Esophagus (tissue), 2 donors: ENCODE measurements at regions not wholly inside any gene's neighbourhood (a gene's known extent, or its start where the extent isn't known, plus 50 kb on each side); places are given as distances from the start of the nearest gene placed in this dataset.

Experiments
- H3K27ac ChIP-seq, 2 donors: one replicate each; pipeline ENCODE4 v1.5.1; 2013; ENCODE audit warnings: low read depth in 2 of 2, mild to moderate bottlenecking in 2 of 2, inconsistent platforms in 1 of 2, low read length in 1 of 2, moderate library complexity in 1 of 2
- H3K27me3 ChIP-seq, 2 donors: one replicate each; pipeline ENCODE4 v1.6.1; 2013; ENCODE audit warnings: low read length in 2 of 2, control low read depth in 1 of 2, mild to moderate bottlenecking in 1 of 2; ENCODE audit not compliant: insufficient read depth in 2 of 2, control insufficient read depth in 1 of 2
- H3K36me3 ChIP-seq, 2 donors: one replicate each; pipeline ENCODE4 v1.6.1; 2013; ENCODE audit warnings: low read length in 1 of 2; ENCODE audit not compliant: control insufficient read depth in 2 of 2, insufficient read depth in 2 of 2
- H3K4me1 ChIP-seq, 2 donors: one replicate each; pipeline ENCODE4 v1.6.1; 2013; ENCODE audit warnings: low read length in 1 of 2; ENCODE audit not compliant: control insufficient read depth in 2 of 2, insufficient read depth in 2 of 2
- H3K4me3 ChIP-seq, 2 donors: one replicate each; pipeline ENCODE4 v1.5.1; 2013; ENCODE audit warnings: low read length in 2 of 2, mild to moderate bottlenecking in 2 of 2, low read depth in 1 of 2, moderate library complexity in 1 of 2
- H3K9me3 ChIP-seq, 2 donors: one replicate each; pipeline ENCODE4 v1.6.1; 2013; ENCODE audit warnings: mild to moderate bottlenecking in 2 of 2, low read depth in 1 of 2, low read length in 1 of 2, moderate library complexity in 1 of 2; ENCODE audit not compliant: control insufficient read depth in 2 of 2, insufficient read depth in 1 of 2
- WGBS, 2 donors: extraction: QIAGEN DNeasy Blood & Tissue Kit; methylation state at CpG; one replicate each; pipeline ENCODE4 v1.1.7; 2013; 5-methylcytosine and 5-hydroxymethylcytosine counted together
- donor health status: healthy with polysubstance abuse.
- donor health status: Bipolar disorder and iron deficiency.

GRCh38 chr18:45119876-45120275 lies 439.2 kb downstream of the SETBP1 start:
- no peaks in the 10 kb centered on the region for H3K4me1 ChIP-seq
- WGBS, 2 donors: 51 to 62% methylated on average over 3 of the region's 3 CpGs
- no peaks in the 10 kb centered on the region for H3K27me3 ChIP-seq
- H3K9me3 ChIP-seq: no peaks in the 10 kb centered on the region
- no peaks in the 10 kb centered on the region for H3K36me3 ChIP-seq
- no peak overlapping the region for H3K27ac ChIP-seq
- H3K4me3 ChIP-seq: no peak overlapping the region

DNA sequence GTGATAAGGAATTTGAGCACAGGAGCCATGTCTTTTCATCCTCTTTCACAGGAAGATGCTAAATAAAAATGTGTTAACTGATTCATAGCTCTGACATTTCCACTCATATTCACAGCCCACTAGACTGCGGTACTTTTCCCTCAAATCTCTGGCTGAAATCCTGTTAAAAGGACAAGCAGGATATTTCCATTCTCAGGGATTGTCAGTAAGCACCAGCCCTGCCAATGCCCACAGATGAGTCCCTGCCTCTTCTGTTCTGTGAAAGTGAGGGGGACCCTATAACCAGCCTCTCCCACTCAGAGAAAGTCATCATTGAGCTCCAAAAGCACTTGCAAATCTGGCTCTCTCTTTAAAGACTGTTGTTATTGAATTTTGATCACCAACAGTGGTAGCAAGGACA lies 440.5 kb downstream of the SETBP1 start:
- H3K27ac ChIP-seq: no peak overlapping the region
- H3K36me3 ChIP-seq: no peaks in the 10 kb centered on the region
- H3K27me3 ChIP-seq: no peaks in the 10 kb centered on the region
- H3K9me3 ChIP-seq: no peaks in the 10 kb centered on the region
- no peak overlapping the region for H3K4me3 ChIP-seq
- 90 to 96% methylated on average over 1 of the region's 1 CpG for WGBS, 2 donors
- H3K4me1 ChIP-seq: no peaks in the 10 kb centered on the region

DNA sequence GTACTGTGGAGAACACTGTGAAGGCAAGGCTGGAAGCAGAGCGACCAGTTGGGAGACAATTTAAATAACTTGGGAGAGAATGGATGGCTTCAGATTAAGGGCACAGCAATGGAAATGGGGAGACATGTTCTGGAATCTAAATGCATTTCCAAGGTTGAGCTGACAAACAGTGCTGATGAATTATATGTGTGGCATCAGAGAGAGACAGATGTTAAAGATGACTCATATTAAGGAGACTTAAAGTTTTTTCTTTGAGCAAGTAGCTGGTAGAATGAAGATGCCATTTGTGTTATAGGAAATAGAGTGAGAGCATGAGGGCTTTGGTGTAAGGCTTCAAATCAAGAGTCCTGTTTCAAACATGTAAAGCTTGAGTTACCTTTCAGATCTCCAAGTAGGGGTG lies 441.8 kb downstream of the SETBP1 start:
- H3K4me3 ChIP-seq: no peak overlapping the region
- no peak overlapping the region for H3K27ac ChIP-seq
- WGBS, 2 donors: 87 to 89% methylated on average over 1 of the region's 1 CpG
- no peaks in the 10 kb centered on the region for H3K27me3 ChIP-seq
- H3K4me1 ChIP-seq: no peaks in the 10 kb centered on the region
- H3K9me3 ChIP-seq: no peaks in the 10 kb centered on the region
- no peaks in the 10 kb centered on the region for H3K36me3 ChIP-seq

DNA sequence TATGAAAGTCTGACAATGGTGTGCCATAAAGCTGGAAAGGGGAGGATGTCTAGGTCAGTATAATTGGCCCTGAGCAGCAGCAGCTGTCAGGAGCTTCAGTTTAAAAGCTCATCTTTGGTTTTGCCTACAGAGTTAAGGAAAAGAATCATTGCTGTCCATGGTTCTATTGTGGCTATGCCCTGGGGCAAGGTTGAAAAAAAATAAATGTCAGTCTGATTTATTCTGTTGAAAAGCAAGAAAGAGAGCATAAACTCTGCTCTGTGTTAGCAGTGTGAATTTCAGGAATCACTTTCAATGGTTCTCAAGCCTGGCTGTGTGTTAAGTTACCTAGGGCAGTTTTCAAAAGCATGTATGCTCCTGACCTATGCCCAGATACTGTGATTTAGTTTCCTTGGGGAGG lies 446.7 kb downstream of the SETBP1 start:
- no peaks in the 10 kb centered on the region for H3K36me3 ChIP-seq
- no peaks in the 10 kb centered on the region for H3K4me1 ChIP-seq
- no peak overlapping the region for H3K27ac ChIP-seq
- H3K4me3 ChIP-seq: no peak overlapping the region
- no peaks in the 10 kb centered on the region for H3K9me3 ChIP-seq
- H3K27me3 ChIP-seq: no peaks in the 10 kb centered on the region

GRCh38 chr18:45133276-45133675 lies 452.6 kb downstream of the SETBP1 start:
- Histone ChIP-seq H3K4me1 (no peaks in the 10 kb centered on the region), H3K9me3 (no peaks in the 10 kb centered on the region), H3K36me3 (no peaks in the 10 kb centered on the region), H3K27ac (no peak overlapping the region), H3K27me3 (no peaks in the 10 kb centered on the region), H3K4me3 (no peak overlapping the region)
- WGBS, 2 donors: 88 to 91% methylated on average over 1 of the region's 1 CpG

DNA sequence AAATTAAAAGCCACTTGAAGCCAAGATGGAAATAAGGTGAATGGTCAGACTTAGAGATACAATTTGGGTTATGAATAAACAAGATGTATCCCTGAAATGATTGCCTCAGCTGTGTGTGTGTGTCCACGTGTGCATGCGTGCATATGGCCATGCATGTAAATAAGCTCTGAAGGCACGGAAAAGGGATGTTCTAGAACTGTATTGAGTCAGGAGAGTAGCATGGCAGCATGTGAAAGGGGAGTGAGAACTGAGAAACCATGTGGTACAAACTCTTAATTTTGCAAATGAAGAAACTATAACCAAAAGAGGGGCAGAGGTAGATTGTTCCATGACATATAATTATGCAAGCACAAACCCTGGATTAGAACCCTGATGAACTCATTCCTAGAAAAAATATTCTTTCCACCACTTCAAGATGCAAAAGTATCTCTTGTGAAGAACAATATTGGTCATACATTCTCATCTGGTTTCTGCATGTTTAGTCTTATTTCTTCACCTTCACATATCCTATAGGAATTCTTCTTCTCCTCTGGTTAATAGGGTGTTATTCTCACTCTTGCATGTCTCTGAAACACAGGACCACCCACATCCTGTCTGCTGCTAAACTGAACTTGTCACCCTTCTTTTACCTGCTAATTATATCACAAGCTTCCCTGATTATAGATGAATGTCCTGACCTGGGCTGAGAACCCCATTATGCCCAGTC lies 455.8 kb downstream of the SETBP1 start:
- Histone ChIP-seq H3K36me3 (no peaks in the 10 kb centered on the region), H3K4me3 (no peak overlapping the region), H3K27me3 (no peaks in the 10 kb centered on the region), H3K27ac (no peak overlapping the region), H3K9me3 (no peaks in the 10 kb centered on the region), H3K4me1 (no peaks in the 10 kb centered on the region)
- WGBS, 2 donors: 87% methylated on average over 3 of the region's 3 CpGs

- Histone ChIP-seq H3K4me1 (no peaks in the 10 kb centered on the region), H3K27ac (no peak overlapping the region), H3K9me3 (no peaks in the 10 kb centered on the region), H3K27me3 (no peaks in the 10 kb centered on the region), H3K4me3 (no peak overlapping the region), H3K36me3 (no peaks in the 10 kb centered on the region)
Observed at GRCh38 chr18:45137087-45137419, 456.4 kb downstream of the SETBP1 start.

GRCh38 chr18:45139478-45139877 lies 458.8 kb downstream of the SETBP1 start:
- WGBS, 2 donors: 91 to 92% methylated on average over 4 of the region's 4 CpGs
- no peak overlapping the region for H3K4me3 ChIP-seq
- H3K27me3 ChIP-seq: no peaks in the 10 kb centered on the region
- no peaks in the 10 kb centered on the region for H3K4me1 ChIP-seq
- no peaks in the 10 kb centered on the region for H3K9me3 ChIP-seq
- no peak overlapping the region for H3K27ac ChIP-seq
- H3K36me3 ChIP-seq: no peaks in the 10 kb centered on the region

DNA sequence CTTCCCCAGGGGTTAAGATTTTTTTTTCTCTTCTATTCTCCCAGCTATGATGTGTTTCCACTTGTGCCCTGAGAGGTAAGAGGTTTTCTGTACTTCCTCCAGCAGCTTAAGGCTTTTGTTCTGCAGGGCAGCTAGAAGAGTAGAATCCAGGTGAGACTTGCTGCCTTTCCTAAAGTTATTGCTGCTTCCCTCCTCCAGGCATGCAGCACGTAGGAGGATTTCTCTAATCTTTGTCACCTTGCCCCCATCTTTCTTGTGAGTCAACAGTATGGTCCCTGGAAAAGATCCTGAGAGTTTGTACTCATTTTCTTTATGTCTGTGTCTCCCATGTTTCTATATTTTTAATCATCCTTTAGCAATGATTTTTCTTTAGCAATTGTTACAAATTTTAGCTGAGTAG lies 462.2 kb downstream of the SETBP1 start:
- WGBS, 2 donors: 41 to 48% methylated on average over 1 of the region's 1 CpG
- H3K9me3 ChIP-seq: no peaks in the 10 kb centered on the region

DNA sequence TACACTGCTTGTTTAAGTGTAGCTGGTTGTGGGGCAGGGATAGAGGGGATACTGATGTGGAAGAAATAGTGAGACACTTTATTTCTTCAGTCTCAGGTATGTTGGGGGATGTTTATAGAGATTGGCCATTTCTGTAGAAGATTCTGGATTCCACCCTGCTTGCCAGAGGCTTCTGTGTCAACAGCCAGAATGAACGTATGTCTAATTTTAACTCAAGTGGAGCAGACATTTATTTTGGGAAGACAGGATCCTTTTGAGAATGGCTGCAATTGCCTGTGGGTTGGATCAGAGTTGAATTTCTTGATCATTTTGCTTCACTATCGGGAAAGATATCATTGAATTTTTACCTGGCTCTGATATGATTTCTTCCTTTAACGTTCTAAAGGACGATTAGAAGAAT lies 465.6 kb upstream of the SLC14A2 start:
- no peak overlapping the region for H3K27ac ChIP-seq
- no peaks in the 10 kb centered on the region for H3K27me3 ChIP-seq
- no peaks in the 10 kb centered on the region for H3K36me3 ChIP-seq
- 84 to 85% methylated on average over 4 of the region's 4 CpGs for WGBS, 2 donors
- no peak overlapping the region for H3K4me3 ChIP-seq
- H3K4me1 ChIP-seq: no peaks in the 10 kb centered on the region
- no peaks in the 10 kb centered on the region for H3K9me3 ChIP-seq

More for the DNA sequence above, 462.2 kb downstream of the SETBP1 start:
- H3K4me3 ChIP-seq: no peak overlapping the region
- no peaks in the 10 kb centered on the region for H3K4me1 ChIP-seq
- no peaks in the 10 kb centered on the region for H3K27me3 ChIP-seq
- no peak overlapping the region for H3K27ac ChIP-seq
- no peaks in the 10 kb centered on the region for H3K36me3 ChIP-seq
